Activated CD8-positive, alpha-beta memory T cell treated with anti-CD3 and anti-CD28 coated beads for 36 hours (primary cell): ENCODE measurements at regions not wholly inside any gene's neighbourhood (a gene's known extent, or its start where the extent isn't known, plus 50 kb on each side); places are given as distances from the start of the nearest gene placed in this dataset.

Experiments used
- CTCF ChIA-PET: fragments of 350-600 bp; sonication (Branson Sonifier 250); formaldehyde crosslinking; loops from one replicate; lab custom pipeline; 2021; ENCODE audit warnings: antibody characterized with exemption; lab: Charles Lee
- POLR2A ChIA-PET: fragments of 350-600 bp; sonication (Branson Sonifier 250); formaldehyde crosslinking; loops from one replicate; lab custom pipeline; 2021; ENCODE audit warnings: antibody characterized with exemption; lab: Charles Lee

- ChIA-PET CTCF (interaction anchor here (0.6 kb wide), 1 partner anchor 11 kb away, joined by 3 read pairs; no protein-coding TSS in a partner anchor), POLR2A (no interaction called here)
Measured at GRCh38 chr6:43978473-43979346, 148.5 kb downstream of the MRPL14 start.

- ChIA-PET CTCF (no interaction called here), POLR2A (no interaction called here)
Measured at GRCh38 chr6:43977404-43978111, 149.7 kb downstream of the MRPL14 start.

GRCh38 chr6:43976706-43977403, 150.4 kb downstream of the MRPL14 start:
- POLR2A ChIA-PET, result no interaction called here
- CTCF ChIA-PET, result no interaction called here

- CTCF ChIA-PET, result no interaction called here
- POLR2A ChIA-PET, result no interaction called here
Measured at GRCh38 chr6:43974643-43975230, 152.5 kb downstream of the MRPL14 start.

GRCh38 chr6:43973357-43973756, 153.9 kb downstream of the MRPL14 start:
- CTCF ChIA-PET, result no interaction called here

GRCh38 chr6:43972913-43973300, 154.3 kb downstream of the MRPL14 start:
- CTCF ChIA-PET, result no interaction called here
- POLR2A ChIA-PET, result no interaction called here

More at GRCh38 chr6:43973357-43973756, 153.9 kb downstream of the MRPL14 start:
- POLR2A ChIA-PET, result no interaction called here

GRCh38 chr6:43972179-43972912, 154.9 kb downstream of the MRPL14 start:
- CTCF ChIA-PET, result interaction anchor here (1.1 kb wide), 1 partner anchor 12 kb away, joined by 3 read pairs; no protein-coding TSS in a partner anchor

GRCh38 chr6:43971776-43972126, 155.5 kb downstream of the MRPL14 start:
- ChIA-PET CTCF (interaction anchor here (1.1 kb wide), 1 partner anchor 13 kb away, joined by 3 read pairs; no protein-coding TSS in a partner anchor), POLR2A (no interaction called here)

More at GRCh38 chr6:43972179-43972912, 154.9 kb downstream of the MRPL14 start:
- POLR2A ChIA-PET, result no interaction called here

GRCh38 chr6:43970913-43971775, 156.1 kb downstream of the MRPL14 start:
- CTCF ChIA-PET, result interaction anchor here (1.1 kb wide), 1 partner anchor 14 kb away, joined by 3 read pairs; no protein-coding TSS in a partner anchor

GRCh38 chr6:43970068-43970912, 157.0 kb downstream of the MRPL14 start:
- POLR2A ChIA-PET, result no interaction called here
- CTCF ChIA-PET, result interaction anchor here (1.8 kb wide), 1 partner anchor 11 kb away, joined by 3 read pairs; no protein-coding TSS in a partner anchor

More at GRCh38 chr6:43970913-43971775, 156.1 kb downstream of the MRPL14 start:
- POLR2A ChIA-PET, result no interaction called here

- ChIA-PET POLR2A (no interaction called here), CTCF (interaction anchor here (1.8 kb wide), 1 partner anchor 11 kb away, joined by 3 read pairs; no protein-coding TSS in a partner anchor)
Measured at GRCh38 chr6:43969158-43969981, 157.9 kb downstream of the MRPL14 start.

GRCh38 chr6:43968110-43968965, 158.9 kb downstream of the MRPL14 start:
- POLR2A ChIA-PET, result no interaction called here
- CTCF ChIA-PET, result interaction anchor here (0.9 kb wide), 1 partner anchor 10 kb away, joined by 3 read pairs; no protein-coding TSS in a partner anchor

- ChIA-PET CTCF (interaction anchor here (0.9 kb wide), 1 partner anchor 11 kb away, joined by 3 read pairs; no protein-coding TSS in a partner anchor), POLR2A (no interaction called here)
Measured at GRCh38 chr6:43967719-43968091, 159.5 kb downstream of the MRPL14 start.

- POLR2A ChIA-PET, result interaction anchor here (0.6 kb wide), 1 partner anchor 75 kb away, joined by 3 read pairs; no protein-coding TSS in a partner anchor
- CTCF ChIA-PET, result no interaction called here
Measured at GRCh38 chr6:43966853-43967718, 160.2 kb downstream of the MRPL14 start.
